HUES48 (cell line): ENCODE measurements at regions not wholly inside any gene's neighbourhood (a gene's known extent, or its start where the extent isn't known, plus 50 kb on each side); places are given as distances from the start of the nearest gene placed in this dataset.

Experiments used
- H3K27ac ChIP-seq: one replicate; pipeline ENCODE4 v1.7.0; 2013; ENCODE audit warnings: low read depth, low read length, inconsistent platforms
- H3K27me3 ChIP-seq: 2 replicates; pipeline ENCODE4 v1.6.1; 2013; ENCODE audit warnings: mild to moderate bottlenecking, low read length; ENCODE audit not compliant: control insufficient read depth, insufficient read depth
- H3K36me3 ChIP-seq: 2 replicates; pipeline ENCODE4 v1.6.1; 2013; ENCODE audit warnings: low read length; ENCODE audit not compliant: control insufficient read depth, insufficient read depth
- H3K4me1 ChIP-seq: 2 replicates; pipeline ENCODE4 v1.6.1; 2013; ENCODE audit warnings: mild to moderate bottlenecking, low read length; ENCODE audit not compliant: control insufficient read depth, insufficient read depth
- H3K4me3 ChIP-seq: 2 replicates; pipeline ENCODE4 v1.5.1; 2013; ENCODE audit warnings: mild to moderate bottlenecking, low read depth, low read length
- H3K9ac ChIP-seq: 2 replicates; pipeline ENCODE4 v1.6.1; 2013; ENCODE audit warnings: mild to moderate bottlenecking, low read depth, low read length, moderate library complexity
- H3K9me3 ChIP-seq: 2 replicates; pipeline ENCODE4 v1.6.1; 2013; ENCODE audit warnings: low read length; ENCODE audit not compliant: control insufficient read depth, insufficient read depth

DNA sequence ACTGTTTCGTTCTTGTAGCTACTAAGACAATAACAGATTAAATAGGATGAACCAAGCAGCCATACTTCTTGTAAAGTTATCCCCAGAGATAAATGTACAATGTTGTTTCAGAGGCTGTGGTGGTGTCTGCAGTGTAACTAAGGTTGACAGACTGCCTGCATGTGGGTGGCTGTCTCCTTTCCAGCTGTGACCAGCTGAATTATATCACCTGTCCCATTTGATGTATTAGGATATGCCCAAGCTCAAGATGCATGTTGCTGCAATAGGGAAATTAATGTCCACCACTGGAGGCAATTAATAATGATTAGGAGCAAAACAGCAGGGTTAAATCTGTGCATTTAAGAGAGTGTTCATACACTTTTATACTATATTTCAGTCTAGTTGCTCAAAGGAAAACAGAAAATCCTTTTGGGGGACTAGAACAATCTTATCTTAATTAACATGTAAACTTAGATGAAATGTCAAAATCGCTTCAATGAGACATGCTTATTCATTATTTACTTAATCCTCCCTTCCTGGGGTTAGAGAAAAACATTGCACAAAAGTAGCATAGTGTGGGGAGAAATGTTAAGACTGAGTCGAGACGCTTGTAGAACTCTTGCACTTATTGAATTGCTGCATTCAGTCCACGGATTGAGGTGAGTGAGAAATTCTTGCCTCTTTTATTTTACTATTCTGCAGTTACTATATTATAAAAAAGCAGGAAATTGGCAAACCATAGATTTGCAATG lies 269.0 kb downstream of the SNX10 start:
- H3K4me3 ChIP-seq: no peak overlapping the region
- H3K9me3 ChIP-seq: no peaks in the 10 kb centered on the region
- H3K36me3 ChIP-seq: no peaks in the 10 kb centered on the region
- H3K4me1 ChIP-seq: peaks cover 9% of the 10 kb centered on the region; the same call in 1 of the 2 replicates
- no peaks in the 10 kb centered on the region for H3K27me3 ChIP-seq
- H3K9ac ChIP-seq: no peak overlapping the region
- H3K27ac ChIP-seq: no peak overlapping the region

DNA sequence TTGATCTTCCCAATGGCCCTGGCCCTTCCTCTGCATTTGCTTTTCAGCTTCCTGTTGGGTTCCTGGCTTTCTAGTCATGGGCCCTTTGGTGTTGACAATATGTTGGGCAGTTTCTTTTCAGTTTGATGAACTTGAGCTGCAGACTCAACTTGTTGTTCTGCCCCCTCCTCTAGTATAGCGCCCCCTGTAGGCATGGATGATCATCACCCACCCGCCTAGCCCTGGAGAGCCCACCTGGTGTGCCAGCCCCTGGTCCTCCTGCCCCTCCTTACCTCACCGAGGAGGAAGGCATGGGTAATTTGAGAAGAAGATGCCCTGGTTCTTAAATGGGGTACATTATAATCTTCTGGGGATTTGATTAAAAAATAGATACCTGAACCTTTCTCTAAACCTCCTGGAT lies 271.2 kb downstream of the SNX10 start:
- H3K9ac ChIP-seq: no peak overlapping the region
- no peaks in the 10 kb centered on the region for H3K9me3 ChIP-seq
- no peaks in the 10 kb centered on the region for H3K27me3 ChIP-seq
- no peaks in the 10 kb centered on the region for H3K4me1 ChIP-seq
- no peak overlapping the region for H3K4me3 ChIP-seq
- no peaks in the 10 kb centered on the region for H3K36me3 ChIP-seq
- H3K27ac ChIP-seq: no peak overlapping the region

DNA sequence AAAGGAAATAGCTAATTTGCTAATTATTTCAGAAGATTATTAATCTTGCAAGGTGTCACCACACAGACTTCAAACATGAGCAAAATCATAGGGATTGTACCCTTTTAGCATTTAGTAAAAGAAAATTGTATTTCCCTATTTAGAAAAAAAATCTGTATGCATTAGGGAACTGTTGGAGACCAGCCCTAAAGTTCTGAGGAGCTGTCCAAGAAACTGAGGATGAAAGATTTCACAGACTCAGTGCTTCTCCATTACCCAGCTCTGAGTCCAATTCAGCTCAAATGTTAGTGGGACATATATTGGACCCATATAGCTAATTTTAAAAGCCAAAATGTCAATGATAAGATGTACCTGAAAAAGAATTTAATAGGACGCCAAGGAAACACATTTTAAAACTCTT lies 271.7 kb downstream of the SNX10 start:
- no peaks in the 10 kb centered on the region for H3K9me3 ChIP-seq
- H3K36me3 ChIP-seq: no peaks in the 10 kb centered on the region
- H3K9ac ChIP-seq: no peak overlapping the region
- H3K4me1 ChIP-seq: no peaks in the 10 kb centered on the region
- no peak overlapping the region for H3K27ac ChIP-seq
- no peak overlapping the region for H3K4me3 ChIP-seq
- no peaks in the 10 kb centered on the region for H3K27me3 ChIP-seq

DNA sequence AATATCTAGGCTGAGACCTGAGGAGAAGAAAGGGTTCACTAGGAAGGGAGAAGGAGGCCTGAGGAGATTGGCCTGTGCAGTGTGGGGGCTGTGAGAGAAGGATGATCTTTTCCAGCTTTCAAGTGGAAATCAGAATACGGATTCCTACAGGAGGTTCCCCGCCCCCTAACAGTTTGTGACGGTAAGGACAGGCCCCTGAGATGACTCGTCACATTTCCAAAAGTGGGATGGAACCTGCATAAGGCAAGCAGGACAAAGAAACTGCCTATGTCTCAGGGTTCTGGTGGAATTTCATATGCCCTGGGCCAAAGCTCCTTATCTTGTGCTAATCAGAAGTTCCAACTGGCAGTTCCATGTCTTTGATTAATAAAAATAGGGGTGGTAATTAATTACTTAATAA lies 275.6 kb downstream of the SNX10 start:
- no peak overlapping the region for H3K4me3 ChIP-seq
- no peaks in the 10 kb centered on the region for H3K36me3 ChIP-seq
- no peaks in the 10 kb centered on the region for H3K27me3 ChIP-seq
- H3K9me3 ChIP-seq: no peaks in the 10 kb centered on the region; the same call in 1 of the 2 replicates
- no peak overlapping the region for H3K9ac ChIP-seq
- no peaks in the 10 kb centered on the region for H3K4me1 ChIP-seq
- H3K27ac ChIP-seq: no peak overlapping the region

DNA sequence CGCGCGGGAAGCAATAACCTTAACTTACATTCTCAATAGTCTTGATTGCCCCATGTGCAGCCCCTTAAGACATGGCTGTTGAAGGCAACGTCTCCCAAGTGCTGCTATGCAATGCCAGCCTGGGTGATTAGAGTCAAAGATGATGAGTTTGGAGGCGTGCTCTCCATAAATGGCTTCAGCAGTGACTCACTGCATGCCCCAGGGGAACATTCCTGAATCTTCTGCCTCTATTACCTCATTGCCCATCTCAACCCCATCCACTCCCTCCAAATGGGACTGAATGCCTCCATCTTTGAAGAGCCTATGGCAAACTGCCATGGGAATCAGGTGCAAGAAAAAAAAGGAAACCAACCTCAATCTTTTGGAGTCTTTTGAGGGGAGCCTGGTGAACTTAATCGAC lies 282.8 kb downstream of the SNX10 start:
- Histone ChIP-seq H3K9ac (no peak overlapping the region), H3K9me3 (no peaks in the 10 kb centered on the region; the same call in 1 of the 2 replicates), H3K36me3 (no peaks in the 10 kb centered on the region), H3K4me3 (no peak overlapping the region), H3K27ac (no peak overlapping the region), H3K27me3 (no peaks in the 10 kb centered on the region), H3K4me1 (no peaks in the 10 kb centered on the region)

DNA sequence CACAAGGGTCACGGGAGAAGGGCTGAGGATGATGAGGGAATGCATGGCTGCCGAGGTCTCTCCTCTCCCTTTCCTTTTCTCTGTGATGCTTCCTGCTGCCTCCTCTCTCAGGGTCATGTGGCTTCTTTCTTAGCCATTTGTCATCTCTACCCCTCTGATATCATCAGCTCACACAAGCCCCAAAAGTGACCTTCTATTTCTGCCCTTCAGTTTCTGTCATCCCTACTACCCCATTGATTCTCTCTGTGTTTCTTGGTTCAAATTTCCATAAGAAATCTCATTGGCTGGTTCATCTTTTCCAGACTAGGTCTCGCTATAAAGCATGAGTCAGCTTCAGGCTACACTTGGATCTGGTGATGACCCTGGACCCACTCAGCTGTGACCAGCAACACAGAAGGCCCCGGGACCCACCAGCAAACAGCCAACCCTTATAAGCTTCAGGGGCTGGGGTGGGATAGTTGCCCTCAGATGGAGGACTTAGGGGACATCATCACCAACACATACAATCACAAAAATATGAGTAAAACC lies 284.3 kb downstream of the SKAP2 start:
- Histone ChIP-seq H3K4me3 (no peak overlapping the region), H3K27me3 (no peaks in the 10 kb centered on the region), H3K9ac (no peak overlapping the region), H3K9me3 (no peaks in the 10 kb centered on the region), H3K36me3 (no peaks in the 10 kb centered on the region), H3K27ac (no peak overlapping the region), H3K4me1 (no peaks in the 10 kb centered on the region)

DNA sequence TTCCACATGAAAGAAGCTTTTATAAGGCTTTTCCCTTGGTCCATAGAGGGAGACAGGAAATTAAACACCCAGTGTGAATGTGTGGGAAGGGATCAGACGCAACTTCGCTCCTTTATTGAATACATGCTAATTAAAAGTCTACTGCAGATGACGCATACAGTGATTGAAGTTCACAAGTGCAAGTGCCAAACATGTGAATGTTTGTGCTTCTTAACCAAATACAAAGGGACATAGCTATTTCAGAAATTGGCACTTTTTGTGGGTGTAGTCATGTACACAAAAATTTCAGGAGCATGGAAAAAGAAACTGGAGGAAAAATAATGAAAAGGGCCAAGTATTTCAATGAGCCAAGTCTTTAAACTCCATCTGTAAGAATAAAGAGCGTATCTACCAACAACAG lies 283.7 kb downstream of the SKAP2 start:
- Histone ChIP-seq H3K27ac (no peak overlapping the region), H3K4me3 (no peak overlapping the region), H3K9me3 (no peaks in the 10 kb centered on the region), H3K4me1 (no peaks in the 10 kb centered on the region), H3K9ac (no peak overlapping the region), H3K27me3 (no peaks in the 10 kb centered on the region), H3K36me3 (no peaks in the 10 kb centered on the region)

DNA sequence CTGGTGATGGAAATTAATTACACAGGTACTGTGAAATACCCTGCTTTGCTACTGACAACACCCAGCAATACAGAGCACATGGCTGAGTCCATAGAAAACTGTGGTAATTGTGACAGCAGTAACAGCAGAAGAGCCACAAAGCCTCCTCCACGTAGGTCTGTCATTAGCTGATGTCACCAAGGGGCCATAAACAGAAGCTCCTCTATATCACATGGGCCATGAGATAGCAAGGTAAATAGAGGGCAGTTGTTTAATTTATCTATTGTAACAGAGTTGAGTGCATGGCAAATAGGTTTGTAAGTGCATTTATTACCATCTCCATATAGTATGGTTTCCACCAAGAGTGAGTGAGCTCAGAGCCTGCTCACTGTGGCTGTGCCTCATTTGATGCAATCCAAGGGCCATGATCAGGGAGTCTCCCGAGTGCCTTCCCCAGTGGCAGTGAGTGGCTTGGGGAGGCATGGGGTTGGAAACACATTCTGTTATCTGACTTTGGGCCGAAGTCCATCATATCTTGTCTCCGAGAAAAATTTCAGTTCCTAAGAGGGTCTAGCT lies 281.2 kb downstream of the SKAP2 start:
- H3K9me3 ChIP-seq: no peaks in the 10 kb centered on the region
- H3K27ac ChIP-seq: no peak overlapping the region
- no peaks in the 10 kb centered on the region for H3K36me3 ChIP-seq
- H3K27me3 ChIP-seq: no peaks in the 10 kb centered on the region
- H3K4me3 ChIP-seq: no peak overlapping the region
- no peak overlapping the region for H3K9ac ChIP-seq
- 0 out of 2 replicates have a peak, but pooled peaks cover 2% of the 10 kb centered on the region for H3K4me1 ChIP-seq

DNA sequence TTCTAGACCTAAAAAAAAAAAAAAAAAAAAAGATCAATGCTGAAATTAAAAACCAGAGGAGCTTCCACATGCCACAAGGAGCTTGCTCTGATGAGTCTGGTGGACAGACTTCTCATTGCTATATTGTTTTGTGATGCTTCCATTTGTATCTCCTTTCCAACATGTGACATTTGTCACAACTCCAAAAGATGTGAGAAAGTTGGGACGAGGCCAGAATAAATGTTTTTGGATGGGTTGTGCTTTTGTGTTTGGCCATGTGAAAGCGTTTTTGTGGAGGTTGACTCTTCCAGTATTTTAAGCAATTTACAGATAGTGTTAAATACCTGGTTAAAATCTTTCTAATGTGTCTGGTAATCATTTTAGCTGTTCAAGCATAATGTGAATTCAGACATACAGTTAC lies 280.1 kb downstream of the SKAP2 start:
- 0 out of 2 replicates have a peak, but pooled peaks cover 2% of the 10 kb centered on the region for H3K4me1 ChIP-seq
- no peak overlapping the region for H3K9ac ChIP-seq
- H3K4me3 ChIP-seq: no peak overlapping the region
- H3K27ac ChIP-seq: no peak overlapping the region
- H3K9me3 ChIP-seq: no peaks in the 10 kb centered on the region
- no peaks in the 10 kb centered on the region for H3K27me3 ChIP-seq
- no peaks in the 10 kb centered on the region for H3K36me3 ChIP-seq

DNA sequence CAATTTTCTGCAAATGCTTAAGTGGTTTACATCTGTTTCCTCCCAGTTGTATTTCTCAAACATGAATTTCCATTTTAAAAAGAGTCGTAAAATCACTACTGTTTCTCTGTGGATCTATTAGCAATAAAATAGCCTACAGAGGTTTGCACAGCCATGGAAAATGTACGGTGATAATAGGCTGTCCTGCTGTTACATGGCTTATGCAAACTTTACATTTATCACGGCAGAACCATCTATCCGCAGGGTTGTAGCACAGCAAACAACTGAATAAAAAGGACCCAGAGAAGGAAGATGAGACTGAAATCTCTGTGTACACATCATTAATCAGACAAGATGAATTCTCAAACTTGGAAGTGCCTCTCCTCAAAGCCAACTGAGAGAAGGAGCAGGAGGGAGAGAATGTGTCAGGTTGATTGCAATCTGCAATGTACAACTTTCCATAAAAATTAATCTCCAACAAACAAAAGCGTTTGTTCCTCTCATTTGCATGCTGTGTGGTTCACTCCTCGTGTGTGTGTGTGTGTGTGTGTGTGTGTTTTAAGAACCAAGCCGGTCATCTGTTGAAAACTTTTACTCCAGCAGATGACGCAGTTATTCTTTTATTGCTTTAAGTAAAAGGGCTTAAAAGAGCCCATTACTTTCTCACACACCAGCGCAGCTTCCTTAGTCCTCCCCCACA lies 279.3 kb downstream of the SKAP2 start:
- no peaks in the 10 kb centered on the region for H3K27me3 ChIP-seq
- no peaks in the 10 kb centered on the region for H3K36me3 ChIP-seq
- H3K9me3 ChIP-seq: no peaks in the 10 kb centered on the region
- H3K27ac ChIP-seq: no peak overlapping the region
- no peak overlapping the region for H3K4me3 ChIP-seq
- H3K9ac ChIP-seq: no peak overlapping the region
- 0 out of 2 replicates have a peak, but pooled peaks cover 2% of the 10 kb centered on the region for H3K4me1 ChIP-seq

DNA sequence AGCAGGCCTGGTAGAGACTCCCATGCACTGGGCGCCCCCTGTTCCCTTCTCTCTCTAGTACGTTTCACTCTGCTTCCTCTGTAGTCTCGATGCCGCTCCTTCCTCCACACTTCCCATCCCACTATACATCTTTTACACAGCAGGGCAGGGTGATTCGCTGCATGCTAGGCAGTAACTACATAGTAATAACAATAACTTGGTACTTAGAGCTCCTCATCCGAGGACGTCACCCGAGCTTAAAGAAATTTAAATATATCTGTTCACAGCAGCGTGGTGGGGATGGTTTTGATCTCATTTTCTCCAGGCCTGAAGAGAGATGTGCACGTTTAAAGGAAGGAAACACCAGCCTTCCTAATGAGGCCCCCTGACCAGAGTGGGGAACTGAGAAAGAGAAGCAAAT lies 276.9 kb downstream of the SKAP2 start:
- no peak overlapping the region for H3K27ac ChIP-seq
- no peaks in the 10 kb centered on the region for H3K27me3 ChIP-seq
- 0 out of 2 replicates have a peak, but pooled peaks cover 2% of the 10 kb centered on the region for H3K4me1 ChIP-seq
- no peak overlapping the region for H3K4me3 ChIP-seq
- no peaks in the 10 kb centered on the region for H3K9me3 ChIP-seq
- H3K9ac ChIP-seq: no peak overlapping the region
- no peaks in the 10 kb centered on the region for H3K36me3 ChIP-seq
